ENCODE measurements at regions not wholly inside any gene's neighbourhood (a gene's known extent, or its start where the extent isn't known, plus 50 kb on each side); places are given as distances from the start of the nearest gene placed in this dataset.

DNA sequence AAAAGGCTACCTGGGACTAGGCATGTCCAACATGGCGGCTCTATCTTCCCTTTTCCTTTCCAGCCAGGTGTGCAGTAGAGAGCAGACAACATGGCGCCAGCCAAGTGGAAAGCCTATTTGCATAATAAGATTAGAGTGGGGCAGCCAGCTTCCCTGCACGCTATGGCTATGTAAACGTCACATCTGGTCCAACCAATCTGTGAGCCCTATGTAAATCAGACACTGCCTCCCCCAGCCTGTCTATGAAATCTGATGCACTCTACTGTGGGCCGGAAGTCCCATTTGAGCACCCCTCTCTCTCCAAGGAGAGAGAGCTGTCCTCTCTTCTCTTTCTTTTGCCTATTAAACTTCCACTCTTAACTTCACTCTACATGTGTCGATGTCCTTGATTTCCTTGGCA, 984.9 kb upstream of the AUTS2 start:
- TF ChIP-seq, protein P1, sequence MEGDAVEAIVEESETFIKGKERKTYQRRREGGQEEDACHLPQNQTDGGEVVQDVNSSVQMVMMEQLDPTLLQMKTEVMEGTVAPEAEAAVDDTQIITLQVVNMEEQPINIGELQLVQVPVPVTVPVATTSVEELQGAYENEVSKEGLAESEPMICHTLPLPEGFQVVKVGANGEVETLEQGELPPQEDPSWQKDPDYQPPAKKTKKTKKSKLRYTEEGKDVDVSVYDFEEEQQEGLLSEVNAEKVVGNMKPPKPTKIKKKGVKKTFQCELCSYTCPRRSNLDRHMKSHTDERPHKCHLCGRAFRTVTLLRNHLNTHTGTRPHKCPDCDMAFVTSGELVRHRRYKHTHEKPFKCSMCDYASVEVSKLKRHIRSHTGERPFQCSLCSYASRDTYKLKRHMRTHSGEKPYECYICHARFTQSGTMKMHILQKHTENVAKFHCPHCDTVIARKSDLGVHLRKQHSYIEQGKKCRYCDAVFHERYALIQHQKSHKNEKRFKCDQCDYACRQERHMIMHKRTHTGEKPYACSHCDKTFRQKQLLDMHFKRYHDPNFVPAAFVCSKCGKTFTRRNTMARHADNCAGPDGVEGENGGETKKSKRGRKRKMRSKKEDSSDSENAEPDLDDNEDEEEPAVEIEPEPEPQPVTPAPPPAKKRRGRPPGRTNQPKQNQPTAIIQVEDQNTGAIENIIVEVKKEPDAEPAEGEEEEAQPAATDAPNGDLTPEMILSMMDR (conservative IDR thresholded peaks at IDR 0.05; ENCODE audit: low read depth, low read length): no peak
- TF ChIP-seq, protein P2, sequence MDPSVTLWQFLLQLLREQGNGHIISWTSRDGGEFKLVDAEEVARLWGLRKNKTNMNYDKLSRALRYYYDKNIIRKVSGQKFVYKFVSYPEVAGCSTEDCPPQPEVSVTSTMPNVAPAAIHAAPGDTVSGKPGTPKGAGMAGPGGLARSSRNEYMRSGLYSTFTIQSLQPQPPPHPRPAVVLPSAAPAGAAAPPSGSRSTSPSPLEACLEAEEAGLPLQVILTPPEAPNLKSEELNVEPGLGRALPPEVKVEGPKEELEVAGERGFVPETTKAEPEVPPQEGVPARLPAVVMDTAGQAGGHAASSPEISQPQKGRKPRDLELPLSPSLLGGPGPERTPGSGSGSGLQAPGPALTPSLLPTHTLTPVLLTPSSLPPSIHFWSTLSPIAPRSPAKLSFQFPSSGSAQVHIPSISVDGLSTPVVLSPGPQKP (IDR thresholded peaks at IDR 0.05; ENCODE audit: borderline replicate concordance, low read depth, low read length): no peak
- TF ChIP-seq POLR2A (IDR thresholded peaks at IDR 0.05; ENCODE audit: low read depth, low read length) (no peak), NFE2L2 (IDR thresholded peaks at IDR 0.05; ENCODE audit: low read depth, low read length) (no peak), MAFK (IDR thresholded peaks at IDR 0.05; ENCODE audit: low read depth, low read length) (no peak), RCOR1 (IDR thresholded peaks at IDR 0.05; ENCODE audit: insufficient replicate concordance, low read length) (no peak)

Data from IMR-90 (cell line).